ENCODE measurements at regions not wholly inside any gene's neighbourhood (a gene's known extent, or its start where the extent isn't known, plus 50 kb on each side); places are given as distances from the start of the nearest gene placed in this dataset.
"Not testable (repeated sequence)": the region's sequence is repeated elsewhere in the genome, so short reads cannot be mapped to it uniquely, and the experiment has no call there.

DNA sequence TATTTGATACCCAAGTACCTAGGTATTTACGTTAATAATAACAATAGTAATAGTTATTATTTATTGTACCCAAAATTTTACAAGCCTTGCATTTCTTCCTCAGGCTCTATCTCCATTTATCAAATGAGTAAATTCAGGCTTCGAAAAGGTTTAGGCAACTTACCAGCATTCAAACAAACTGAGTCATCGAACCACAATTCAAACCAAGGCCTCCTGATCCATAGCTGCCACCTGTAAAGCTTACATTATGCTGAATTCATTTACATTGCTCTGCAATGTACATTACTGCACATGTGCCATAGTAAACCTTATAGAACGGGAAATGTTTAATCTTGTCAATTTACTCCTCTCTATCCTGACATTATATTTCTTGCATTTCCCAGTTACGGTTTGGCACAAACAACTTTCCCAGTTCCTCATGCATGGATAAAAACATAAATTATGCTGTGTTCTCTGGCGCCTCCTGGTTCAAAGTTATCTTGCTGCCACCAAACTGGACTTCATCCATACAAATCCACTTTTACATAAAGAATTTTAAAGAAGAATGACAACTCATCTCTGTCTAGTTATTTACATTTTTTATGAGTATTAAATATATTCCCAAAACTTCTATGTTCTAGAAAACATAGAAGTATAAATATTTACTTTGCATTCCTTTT is 360.6 kb upstream of the SOX9 start:
- ATAC-seq = no peak

DNA sequence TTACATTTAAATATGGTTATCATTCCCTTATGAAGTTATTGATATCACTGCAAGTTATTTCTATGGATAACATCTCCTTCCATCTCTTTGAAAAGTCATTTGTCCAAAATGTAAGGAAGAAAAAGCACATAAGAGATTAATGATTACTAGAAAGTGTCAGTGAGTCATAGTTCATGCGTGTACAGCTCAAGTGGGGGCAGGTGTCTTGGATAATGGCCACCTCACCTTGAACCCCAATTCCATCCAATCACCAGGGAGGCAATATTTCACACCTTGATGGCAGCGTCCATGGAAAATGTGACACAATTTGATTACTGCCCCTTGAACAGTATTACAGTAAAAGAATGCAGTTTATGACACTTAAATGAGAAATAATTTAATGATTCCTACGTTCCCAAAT is 358.3 kb upstream of the SOX9 start:
- ATAC-seq = no peak

DNA sequence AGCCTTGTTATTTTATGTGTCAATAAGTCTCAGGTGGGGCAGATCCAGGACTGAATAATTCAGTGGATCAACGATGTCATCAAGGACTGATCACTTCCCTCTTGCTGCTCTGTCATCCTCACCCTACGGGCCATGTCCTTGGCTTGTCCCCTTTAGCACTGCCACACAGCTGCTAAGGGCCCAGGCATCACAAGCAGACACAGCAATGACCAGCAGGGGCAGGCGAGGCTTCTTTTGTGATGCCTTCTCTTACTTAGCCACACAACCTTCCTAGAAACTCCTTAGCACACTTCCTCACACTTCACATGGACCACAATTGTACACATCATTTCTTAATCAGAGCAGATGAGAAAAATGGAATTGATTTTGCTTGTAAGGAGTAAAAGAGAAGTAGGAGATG is 356.3 kb upstream of the SOX9 start:
- ATAC-seq = no peak

DNA sequence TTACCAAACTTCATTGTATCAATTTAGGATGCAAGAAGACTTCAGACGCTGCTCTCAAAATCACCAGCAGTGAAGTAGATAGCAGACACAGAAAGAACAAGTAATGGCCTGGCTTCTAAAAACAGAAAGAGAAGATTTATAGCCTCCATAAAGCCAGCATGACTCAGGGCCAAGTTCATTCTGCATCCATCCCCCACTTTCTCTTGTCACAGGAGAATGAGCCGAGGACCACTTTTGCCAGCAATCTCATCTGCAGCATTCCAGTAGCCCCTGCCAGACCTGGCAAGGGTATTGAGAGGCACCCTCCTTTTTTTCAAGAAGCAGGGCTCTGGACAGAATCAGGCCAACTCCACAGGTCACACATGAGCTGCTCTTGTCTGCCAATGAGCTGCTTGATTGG is 355.4 kb upstream of the SOX9 start:
- no peak for ATAC-seq

DNA sequence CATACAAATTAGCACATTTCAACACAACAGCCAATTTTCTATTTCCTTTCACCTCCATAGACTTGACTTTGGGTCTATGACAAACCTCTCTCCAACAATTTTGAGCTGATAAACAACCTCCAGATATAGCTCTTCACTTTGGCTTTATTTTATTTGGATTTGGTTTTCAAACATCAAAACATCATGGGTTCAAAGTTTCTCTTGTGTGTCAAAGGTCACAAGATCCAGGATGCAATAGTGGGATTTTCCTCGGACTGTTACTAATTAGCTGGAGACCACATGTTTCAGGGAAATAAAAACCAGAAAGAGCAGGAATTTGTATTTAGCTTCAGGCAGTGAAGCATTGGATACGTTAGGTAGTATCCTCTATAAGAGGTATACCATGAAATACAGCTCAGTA is 351.0 kb upstream of the SOX9 start:
- no peak for ATAC-seq

DNA sequence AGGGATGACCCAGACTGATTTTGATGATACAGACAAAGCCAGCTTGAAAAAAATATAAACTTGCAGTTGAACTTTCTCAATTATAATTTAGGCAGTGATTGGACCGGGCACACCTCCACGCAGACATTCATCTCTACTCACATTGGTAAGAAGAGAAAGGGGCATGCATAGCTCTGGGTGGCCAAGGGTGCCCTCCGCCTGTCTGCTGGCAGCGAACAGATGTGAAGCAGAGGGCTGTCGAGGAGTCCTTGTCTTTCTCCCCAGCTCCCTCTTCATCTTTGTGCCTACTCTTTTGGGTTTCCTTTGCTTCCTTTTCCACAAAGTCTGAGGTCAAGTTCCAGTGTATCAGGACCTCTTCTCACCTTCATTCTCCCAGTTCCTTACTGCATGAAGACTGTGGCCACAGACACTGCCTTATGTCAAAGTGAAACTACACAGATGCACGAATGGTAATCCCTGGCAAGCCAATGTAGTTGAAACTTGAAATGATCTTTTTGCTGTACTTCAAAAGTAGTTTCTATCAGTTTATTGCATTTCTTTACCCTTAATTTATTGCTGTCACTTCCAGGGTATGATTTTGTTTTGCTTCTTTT is 343.7 kb upstream of the SOX9 start:
- no peak for ATAC-seq

DNA sequence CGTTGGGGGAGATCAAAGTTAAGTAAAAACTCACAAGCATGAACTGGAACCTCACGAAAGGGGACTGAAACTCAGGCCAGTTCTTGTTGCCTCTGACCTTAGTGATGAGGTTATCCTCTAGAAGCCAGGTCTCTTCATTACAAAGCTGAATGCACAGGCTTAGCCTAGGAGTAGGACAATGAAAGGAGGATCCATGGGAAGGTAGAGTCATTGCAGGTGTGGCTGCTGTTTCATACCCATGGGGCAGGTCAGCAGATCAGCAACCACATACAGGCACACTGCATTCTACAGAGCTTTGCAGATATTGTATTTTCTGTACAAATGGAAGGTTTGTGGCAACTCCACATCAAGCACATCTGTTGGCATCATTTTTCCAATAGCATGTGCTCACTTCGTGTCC is 341.3 kb upstream of the SOX9 start:
- peak; percentile 68 for ATAC-seq

DNA sequence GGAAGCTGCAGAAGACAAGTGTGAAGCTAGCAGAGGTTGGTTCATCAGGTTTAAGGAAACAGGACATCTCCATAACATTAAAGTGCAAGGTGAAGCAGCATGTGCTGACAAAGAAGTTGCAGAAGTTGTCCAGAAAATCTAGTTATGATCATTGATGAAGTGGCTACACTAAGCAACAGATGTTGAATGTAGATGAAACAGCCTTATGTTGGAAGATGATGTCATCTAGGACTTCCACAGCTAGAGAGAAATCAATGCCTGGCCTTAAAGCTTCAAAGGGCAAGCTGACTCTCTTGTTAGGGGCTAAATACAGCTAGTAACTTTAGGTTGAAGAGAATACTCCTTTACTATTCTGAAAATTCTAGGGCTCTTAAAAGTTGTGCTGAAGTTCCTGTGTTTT is 340.2 kb upstream of the SOX9 start:
- no peak for ATAC-seq

DNA sequence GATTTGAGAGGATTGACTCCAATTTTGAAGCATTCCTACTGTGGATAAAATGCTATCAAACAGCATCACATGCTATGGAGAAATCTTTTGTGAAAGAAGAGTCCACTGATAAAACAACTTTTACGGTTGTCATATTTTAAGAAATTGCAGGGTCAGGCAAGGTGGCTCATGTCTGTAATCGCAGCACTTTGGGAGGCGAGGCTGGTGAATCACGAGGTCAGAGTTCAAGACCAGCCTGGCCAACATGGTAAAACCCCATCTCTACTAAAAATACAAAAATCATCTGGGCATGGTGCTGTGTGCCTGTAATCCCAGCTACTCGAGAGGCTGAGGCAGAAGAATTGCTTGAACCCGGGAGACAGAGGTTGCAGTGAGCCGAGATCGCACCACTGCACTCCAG is 338.8 kb upstream of the SOX9 start:
- ATAC-seq = not testable (repeated sequence)

DNA sequence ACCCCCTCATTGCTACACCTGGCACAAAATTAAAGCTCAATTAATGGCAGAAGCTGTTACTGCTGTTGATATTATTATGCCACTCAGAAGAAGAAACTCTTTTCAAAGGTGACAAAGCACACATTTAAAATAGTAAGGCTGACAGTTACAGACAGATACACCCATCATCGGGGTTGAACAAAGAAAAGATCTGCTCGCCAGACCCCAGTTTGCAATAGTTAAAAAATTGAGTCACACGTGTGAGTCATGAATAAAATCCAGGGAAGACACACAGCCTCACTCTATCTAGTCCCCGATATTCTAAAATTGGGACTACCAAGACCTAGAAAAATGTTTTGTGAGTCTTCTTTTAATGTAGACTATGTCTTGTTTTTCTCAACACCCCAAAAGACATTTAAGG is 330.0 kb upstream of the SOX9 start:
- no peak for ATAC-seq

DNA sequence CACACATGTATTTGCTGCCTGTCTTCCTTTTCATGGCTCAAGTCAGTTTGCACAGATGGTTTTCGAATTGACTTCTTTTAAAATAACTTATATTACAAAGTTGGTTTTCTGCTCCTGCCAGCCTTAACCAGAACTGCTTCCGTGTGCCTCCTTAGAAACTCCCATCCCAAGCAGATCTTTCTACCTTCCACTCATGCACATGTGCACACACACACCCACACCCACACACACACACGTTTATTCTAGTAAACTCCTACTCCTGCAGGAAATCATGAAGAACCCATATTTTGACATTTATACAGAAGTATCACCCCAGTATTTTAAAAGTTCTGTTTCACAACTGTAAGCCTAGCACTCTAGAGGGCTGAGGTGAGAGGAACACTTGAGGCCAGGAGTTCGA is 329.5 kb upstream of the SOX9 start:
- no peak for ATAC-seq

DNA sequence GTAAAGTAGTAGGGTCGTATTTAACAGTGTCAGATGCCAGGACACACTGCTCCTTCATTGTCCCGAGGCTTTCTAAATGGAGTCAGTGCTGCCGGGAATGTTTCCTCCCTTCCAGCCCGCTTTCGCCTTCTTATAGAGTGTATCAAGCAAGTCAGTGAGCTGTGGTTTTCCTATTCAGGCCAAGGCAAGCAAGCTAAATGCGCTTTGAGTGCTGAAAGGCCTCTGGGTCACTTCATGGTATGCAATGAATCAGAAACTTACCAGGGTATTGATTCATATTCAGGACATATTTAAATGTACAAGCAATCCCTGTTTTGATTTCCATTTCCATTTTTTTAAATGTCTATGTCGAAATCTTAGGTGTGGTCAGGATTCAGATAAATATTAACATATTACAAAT is 327.9 kb upstream of the SOX9 start:
- no peak for ATAC-seq

DNA sequence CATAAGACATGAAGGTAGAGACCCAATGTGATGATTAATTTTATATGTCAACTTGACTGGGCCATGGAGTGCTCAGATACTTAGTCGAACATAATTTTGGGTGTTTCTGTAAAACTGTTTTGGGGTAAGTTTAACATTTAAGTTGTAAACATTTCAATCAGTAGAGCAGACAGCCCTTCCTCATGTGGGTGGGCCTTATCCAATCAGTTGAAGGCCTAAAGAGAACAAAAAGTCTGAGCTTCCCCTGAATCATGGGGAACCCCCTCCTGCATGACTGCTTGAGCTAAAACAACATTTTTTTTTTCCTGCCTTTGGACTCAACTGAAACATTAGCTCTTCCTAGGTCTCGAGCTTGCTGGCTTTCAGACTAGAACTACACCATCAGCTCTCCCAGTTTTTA is 327.3 kb upstream of the SOX9 start:
- ATAC-seq = no peak

DNA sequence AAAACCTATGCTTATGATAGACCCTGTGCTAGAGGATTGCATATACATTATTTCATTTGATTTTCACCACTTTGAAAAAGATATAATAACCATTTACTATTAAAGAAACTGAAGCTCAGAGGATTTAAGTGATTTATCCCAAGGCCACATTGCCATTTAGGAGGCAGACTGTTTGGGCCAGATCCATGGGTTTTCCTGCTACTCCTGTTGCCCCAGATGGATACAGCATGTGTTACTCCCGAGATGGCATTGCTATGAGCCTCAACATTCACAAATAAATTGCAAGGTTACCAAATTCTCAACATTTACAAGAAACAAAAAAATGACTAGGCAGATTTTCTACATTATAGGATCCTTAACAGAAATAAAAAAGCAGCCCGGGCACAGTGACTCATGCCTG is 322.1 kb upstream of the SOX9 start:
- no peak for ATAC-seq

DNA sequence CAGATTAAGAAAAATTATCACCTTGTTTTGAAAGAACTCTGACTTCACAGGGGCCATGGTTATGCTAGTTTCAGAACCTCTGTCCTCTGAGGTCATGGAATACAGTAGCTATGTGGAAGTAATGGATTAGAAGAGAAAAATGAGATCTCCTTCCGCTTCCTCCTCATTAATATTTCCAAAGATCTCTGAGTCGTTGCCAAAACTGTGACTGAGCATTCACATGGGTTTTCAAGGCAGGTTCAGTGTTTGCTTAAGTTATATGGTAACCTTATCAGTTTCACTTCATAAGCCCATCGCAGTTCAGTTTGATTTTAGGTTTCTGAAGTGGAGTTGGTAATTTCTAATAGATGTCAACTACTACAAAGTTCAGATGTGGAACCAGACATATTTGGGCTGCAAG is 321.2 kb upstream of the SOX9 start:
- no peak for ATAC-seq

DNA sequence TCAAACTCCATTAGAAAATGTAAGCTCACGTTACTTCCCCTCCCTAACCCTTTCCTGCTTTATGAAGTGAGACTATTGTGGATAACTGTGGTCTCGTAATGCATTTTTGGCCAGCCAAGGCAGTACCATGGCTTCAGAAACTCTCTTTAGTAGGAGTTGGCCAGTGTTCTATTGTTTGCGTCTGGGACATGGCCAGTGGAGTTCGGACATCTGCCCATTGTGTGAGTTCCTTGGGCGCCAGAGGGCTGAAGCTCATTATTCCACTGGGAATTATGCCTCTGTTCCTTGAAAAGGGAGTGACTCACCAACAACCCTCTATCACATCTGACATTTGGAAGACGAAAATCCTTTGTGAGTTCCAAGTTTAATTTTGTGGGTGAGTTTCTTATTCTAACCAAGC is 319.5 kb upstream of the SOX9 start:
- no peak for ATAC-seq

DNA sequence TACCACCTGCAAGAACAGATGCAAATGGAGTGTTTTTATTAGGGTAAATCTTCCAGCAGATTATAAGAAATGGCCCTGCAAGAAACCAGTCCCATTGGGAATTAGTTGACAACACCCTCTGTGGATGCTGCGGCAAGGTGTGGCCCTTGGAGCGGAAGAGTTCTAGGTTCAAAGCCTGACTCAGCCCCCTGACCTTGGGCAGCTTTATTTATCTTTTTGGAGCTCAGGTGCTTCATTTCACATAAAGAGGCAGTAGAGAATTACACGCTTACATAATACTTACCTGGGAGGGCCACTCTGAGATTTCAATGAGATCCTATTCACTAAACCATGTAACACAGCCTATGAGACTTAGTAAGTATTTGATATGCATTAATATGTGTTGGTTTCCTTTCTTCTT is 318.2 kb upstream of the SOX9 start:
- no peak for ATAC-seq

DNA sequence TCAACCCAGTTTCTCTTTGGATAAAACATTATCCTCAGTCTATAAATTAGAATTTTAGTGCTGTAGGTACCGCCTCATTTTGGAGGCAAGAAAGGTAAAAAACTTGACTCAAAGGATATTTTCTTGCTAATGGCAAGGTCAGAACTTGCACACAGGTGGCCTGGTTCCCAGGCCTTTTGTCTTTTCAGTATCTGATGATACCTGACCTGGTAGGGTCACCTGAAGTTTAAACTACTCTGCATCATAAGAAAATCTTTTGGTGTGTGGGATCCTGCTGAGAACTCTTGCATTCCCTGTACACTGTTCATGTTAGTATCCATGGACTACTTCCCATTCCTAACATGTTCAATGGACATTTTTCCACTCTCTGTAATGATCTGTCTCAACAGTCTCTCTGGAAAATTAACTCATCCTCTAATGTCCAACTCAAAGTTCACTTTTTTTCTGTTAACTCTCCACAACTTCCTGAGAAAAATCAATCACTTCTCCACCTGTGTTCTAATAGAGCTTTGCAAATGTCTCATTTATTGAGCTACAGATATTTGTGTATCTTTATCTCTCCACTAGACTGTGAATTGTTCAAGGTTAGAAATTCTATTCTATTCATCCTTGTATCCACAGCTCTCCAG is 317.1 kb upstream of the SOX9 start:
- no peak for ATAC-seq

DNA sequence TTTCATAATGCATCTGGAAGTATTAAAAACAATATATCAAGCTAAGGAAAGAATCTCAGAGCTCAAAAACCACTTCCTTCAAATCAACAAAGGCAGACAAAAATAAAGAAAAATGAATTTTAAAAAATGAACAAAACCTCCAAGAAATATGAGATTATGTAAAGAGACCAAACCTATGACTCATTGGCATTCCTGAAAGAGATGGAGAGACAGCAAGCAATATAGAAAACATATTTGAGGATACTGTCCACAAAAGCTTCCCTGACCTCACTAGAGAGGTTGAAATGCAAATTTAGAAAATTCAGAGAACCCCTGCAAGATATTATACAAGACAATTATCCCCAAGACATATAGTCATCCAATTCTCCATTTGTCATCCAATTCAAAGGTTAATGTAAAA is 311.3 kb upstream of the SOX9 start:
- no peak for ATAC-seq

DNA sequence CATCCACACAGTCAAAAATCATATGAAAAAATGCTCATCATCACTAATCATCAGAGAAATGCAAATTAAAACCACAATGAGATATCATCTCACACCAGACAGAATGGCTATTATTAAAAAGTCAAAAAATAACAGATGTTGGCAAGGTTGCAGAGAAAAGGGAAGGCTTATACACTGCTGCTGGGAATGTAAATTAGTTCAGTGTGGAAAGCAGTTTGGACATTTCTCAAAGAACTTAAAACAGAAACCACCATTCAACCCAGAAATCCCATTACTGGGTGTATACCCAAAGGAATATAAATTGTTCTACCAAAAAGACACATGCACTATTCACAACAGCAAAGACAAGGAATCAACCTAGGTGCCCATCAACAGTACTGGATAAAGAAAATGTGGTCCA is 307.0 kb upstream of the SOX9 start:
- ATAC-seq = not testable (repeated sequence)

DNA sequence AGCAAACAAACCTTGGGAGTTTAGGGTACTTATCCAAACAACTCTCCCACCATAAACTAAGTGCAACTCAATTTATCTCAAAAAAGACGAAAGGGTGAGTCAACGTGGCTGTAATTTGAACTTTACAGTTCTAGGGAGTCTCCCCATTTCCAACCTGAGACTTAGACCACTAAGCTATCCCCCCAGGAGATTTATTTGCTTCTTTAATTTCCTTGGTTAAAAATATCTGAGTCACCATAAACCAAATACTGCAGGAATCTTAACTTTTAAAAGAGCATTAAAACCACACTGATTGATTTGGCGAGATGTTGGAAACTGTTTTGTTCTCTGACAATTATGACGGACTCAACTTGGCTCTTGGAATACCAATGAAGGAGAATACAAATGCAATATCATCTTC is 299.3 kb upstream of the SOX9 start:
- no peak for ATAC-seq

DNA sequence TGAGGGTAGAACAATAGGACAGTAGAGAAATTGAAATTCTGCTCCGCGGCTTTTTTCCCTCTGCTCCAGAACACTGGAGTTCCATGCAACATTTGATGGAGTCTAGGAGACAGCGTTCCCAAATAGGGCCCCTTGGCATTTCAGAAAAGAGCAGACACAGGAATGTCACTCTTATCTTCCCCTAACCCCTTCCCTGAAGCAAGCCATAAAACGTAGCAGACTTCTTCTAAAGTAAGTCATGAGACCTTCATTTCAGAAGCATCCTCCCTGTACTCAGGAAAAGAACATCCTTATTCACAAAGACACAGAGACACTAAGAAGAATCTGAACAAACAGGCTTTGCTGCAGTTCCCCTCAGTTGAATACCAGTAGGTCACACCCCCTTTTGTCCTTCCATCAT is 296.1 kb upstream of the SOX9 start:
- no peak for ATAC-seq

DNA sequence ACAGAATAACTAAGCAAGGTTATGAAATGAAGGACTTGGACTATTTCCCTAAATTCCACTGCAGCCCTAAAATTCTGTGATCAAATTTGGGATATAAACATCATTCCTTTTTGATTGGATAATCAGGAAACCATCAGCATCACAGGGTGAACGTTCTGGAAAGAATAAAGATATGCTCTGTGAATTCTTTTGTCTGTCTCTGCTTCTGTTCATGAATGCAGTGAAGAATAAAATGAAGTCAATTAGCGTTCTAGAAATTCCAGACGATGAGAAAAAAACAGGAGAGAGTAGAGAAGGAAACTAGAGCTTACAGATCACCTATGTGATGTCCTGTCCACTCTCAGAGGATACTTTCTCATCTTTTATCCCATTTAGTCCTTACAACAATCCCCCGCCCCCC is 295.1 kb upstream of the SOX9 start:
- ATAC-seq = no peak

DNA sequence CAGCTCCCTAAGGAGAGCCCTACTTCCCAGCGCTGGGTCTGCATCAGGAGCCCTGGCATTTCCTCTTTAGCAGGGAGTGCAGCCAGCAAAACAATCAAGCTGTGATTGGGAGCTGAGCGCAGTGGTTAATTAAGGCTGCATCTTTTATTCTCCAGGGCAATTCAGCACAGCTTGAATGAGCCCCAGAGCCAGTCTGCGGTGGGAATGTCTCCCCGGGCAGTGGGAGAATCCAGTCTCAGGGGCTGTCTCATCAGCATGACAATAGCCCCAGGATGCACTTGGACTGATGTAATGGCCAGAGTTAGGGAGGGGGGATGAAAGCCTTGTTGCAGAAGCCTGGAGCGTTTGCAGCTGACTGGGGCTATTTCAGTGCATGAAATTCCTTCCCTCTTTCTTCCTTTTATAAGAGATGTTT is 292.6 kb upstream of the SOX9 start:
- no peak for ATAC-seq

DNA sequence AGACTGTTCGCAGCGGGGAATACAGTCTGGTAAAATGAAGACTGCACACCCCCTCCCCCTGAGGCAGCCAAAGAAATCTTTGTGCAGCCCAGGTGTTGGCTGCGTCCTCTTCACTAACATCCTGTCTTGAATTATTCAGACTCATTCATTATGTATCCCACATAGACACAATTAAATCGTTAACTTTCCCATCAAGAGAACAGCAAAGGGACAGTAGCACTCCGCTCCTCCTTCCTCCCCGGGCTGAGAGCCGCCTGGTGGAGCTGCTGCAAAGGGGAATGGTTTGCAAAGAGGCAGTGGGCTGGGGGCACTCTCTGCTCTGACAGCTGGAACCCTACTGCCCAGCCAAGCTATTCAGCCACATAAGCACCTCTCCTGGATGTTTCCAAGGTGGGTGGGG is 290.0 kb upstream of the SOX9 start:
- no peak for ATAC-seq
